Astrocyte of the hippocampus (primary cell): ENCODE measurements at regions not wholly inside any gene's neighbourhood (a gene's known extent, or its start where the extent isn't known, plus 50 kb on each side); places are given as distances from the start of the nearest gene placed in this dataset.

Experiments used
- DNase-seq: peaks from one replicate; pipeline ENCODE4 v3.0.0; 2011; ENCODE audit warnings: low read depth, low spot score

DNA sequence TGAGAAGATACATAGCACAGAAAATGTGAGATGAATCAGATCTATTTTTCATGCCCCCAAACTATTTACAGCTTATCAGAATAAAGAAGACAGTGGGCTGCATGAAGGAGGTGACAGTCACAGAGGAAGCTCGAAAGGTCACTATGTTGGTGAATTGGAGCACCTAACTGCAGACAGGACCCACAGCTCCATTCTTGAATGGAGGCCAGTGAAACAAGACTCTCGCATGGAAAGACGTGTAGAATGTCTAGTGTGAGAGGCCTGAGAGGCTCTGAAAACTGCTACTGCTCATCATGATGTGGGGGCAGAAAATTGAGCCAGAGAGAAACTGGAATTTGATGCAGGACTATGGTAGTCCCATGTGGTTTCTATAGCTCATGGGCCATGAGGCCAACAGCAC, 60.3 kb upstream of the CCDC190 start:
- no peak for DNase-seq

DNA sequence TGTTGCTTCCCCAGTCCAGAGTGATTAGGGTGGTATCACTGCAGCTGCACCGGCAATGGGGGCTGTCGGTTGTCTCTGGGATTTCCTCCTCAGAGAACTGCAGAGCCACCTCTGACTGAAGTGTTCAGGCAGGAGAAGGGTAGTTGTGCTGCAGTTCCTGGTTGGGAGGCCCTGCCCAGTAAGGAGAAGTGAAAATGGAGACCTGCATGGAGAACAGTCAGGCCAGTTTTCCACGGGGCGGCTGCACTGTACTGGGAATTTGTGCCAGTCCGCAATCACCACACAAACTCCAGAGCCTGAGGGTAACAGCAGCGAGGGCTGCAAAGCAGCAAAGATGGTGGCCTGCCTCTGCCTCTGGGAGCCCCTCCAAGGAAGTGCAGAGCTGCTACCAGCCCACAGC, 58.1 kb upstream of the CCDC190 start:
- no peak for DNase-seq

DNA sequence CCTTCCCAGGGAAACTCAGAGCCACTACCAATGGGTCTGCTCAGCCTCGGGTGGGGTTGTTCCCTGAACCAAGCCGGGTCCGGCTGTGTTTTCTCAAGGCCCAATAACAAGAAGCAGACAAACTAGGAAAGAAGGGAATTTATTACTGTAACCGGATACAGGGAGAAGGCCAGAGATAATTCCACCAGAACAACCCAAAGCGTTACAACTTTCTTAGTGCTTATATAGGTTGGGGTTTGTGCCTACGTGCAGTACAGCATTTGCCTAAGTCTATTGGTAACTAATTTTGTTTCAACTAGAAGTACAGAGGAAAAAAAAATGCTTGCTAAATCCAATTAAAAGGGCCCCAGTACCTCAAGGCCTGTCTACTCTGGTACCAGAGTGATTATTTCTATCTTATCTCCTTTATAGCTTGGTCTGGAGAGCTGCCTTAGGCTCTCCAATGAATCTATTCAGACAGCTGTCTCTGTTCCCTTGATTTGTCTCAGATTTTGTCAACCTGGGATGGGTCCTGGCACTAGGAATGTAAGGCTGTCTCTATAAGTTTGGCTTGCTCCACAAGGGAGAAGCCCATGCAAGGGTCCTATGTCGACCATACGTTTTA, 57.3 kb upstream of the CCDC190 start:
- DNase-seq: no peak

DNA sequence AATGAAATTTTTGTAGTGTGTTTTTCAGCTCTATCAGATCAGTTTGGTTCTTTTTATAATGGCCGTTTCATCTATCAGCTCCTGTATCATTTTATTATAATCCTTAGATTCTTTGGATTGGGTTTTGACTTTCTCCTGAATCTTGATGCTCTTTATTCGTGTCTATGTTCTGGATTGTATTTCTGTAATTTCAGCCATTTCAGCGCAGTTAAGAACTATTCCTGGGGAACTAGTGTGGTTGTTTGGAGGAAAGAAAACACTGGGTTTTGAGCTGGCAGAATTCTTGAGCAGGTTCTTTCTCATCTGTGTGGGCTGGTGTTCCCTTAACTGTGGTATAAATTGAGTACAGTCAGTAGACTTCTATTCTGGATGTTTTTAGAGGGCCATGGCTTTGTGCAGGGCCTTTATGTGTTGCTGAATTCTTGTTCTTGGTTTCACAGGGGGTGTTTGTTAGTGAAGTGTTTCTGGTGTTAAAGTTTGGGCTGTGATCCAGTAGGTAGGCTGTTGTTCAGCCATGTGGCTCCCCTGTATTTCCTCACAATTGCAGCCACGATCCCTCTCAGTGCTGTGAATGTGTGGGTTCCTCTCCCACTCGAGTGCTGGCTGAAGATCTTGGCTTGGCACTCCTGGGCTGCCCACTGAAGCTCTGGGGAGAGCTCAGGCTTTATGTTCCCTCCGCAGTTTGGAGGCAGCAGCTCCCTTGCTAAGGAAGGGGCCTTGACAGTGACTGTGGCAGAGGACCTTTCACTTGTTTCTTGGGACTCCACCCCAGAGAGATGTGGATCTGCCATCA, 56.0 kb upstream of the CCDC190 start:
- DNase-seq: no peak

DNA sequence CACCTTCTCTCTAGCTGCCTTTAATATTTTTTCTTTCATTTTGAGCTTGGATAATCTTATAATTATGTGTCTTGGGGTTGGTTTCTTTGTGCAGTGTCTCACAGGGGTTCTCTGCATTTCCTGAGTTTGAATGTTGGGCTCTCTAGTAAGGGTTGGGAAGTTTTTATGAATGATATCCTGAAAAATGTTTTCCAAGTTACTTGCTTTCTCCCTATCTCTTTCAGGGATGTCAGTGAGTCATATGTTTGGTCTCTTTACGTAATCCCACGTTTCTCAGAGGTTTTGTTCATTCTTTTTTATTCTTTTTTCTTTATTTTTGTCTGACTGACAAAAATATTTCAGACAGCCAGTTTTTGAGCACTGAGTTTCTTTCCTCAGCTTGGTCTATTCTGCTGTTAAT, 55.4 kb upstream of the CCDC190 start:
- DNase-seq: peak; percentile 15

DNA sequence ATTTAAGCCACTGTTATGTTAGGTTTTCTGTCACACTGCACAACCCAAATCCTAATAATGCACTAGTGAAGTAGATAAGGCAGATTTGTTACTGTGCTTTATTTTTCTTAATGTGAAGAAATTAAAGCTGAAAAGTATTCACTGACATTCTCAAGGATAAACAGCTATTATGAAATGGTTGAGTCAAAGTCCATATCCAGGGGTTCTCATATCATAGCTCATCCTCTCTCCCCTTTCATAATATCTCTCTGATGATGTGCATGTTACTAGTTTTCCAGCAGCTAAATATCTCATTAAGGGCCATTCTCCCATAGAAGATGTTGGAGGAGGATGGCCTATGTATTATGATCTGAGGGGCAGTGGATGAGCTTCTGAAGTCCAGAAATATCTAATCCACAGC, 53.6 kb upstream of the CCDC190 start:
- DNase-seq: no peak

DNA sequence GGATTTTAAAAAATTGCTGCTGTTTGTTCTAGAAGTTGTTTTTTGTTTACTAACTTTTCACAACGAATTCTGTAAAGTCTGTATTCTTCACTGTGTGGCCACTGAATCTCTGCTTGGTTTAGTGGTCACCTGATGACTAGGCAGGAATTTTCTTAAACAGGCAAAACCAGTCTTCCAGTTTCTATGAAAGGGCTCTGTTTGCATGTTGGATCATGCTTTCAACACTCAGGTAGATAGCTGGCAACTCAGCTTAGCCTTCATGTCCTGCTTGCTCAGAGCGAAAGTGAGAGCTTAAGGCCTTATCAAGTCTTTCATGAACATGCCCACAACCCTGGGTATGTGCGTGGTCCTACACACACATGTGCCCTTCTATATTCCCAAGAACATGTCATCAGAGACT, 52.4 kb upstream of the CCDC190 start:
- no peak for DNase-seq

DNA sequence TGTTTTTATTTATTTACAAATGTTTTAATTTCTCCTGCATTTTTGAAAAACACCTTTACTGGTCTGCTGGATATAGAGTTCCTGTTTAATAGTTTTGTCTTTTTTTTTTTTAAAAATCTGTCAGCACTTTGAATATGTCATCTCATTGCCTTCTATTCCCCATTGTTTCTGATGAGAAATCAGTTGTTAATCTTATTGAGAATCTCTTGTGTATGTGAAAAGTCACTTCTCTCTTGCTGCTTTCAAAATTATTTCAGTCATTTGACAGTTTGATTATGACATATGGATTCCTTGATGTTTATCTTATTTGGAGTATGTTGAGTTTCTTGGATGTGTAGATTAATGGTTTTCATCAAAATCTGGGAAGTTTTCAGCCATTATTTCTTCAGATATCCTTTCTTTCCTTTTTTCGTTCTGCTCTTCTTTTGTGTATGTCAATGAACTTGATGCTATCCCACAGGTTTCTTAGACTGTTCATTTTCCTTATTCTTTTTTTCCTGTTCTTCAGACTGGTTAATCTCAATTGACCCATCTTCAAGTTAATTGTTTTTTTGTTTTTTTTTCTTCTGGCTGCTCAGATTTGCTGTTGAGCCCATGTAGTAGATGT, 51.2 kb upstream of the CCDC190 start:
- DNase-seq: no peak
